ENCODE measurements at regions not wholly inside any gene's neighbourhood (a gene's known extent, or its start where the extent isn't known, plus 50 kb on each side); places are given as distances from the start of the nearest gene placed in this dataset.
A peak's percentile ranks its signal among the peaks of the same experiment; 100 is the strongest.

DNA sequence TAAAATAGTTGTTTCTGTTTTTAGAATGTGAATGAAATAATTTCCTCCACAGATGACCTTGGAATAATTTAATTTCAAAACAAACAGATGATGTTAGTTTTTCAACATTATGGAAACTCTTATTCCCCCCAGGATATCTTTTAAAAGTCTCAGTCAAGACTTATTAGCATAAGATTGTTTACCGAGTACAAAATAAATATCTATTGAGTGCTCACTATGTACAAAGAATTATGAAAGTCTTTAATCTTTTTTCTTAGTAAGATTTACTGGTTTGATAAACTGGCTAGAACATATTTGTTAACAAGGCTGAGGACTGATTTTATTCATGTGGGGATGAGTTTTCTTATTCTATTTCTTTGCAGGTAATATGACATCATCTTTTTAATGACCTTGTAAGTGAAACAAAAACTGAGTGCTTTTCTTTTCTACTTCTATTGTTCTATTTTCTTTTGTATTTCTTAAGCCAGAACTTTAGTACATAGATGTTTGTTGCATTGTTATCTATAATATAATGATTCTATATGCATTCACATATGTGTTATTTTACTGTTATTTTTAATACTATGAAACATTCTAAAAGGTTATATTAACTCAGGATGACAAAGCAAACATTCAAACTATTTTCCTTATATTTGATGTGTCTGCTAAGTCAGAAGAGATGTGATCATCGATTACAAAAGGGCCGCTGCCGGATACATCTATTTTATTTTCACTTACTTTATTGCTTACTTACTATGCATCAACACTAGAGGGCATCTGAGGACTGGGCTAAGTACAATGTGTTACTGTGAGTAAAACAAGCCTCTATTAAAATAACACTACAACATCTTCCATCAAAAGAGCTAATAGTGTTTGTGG, 111.0 kb upstream of the ARHGAP42 start:
- Mint-ChIP-seq H3K4me3 (no peak overlapping the region), H3K36me3 (ENCODE audit: insufficient read depth in 2 of 2) (no peaks in the 10 kb centered on the region)

DNA sequence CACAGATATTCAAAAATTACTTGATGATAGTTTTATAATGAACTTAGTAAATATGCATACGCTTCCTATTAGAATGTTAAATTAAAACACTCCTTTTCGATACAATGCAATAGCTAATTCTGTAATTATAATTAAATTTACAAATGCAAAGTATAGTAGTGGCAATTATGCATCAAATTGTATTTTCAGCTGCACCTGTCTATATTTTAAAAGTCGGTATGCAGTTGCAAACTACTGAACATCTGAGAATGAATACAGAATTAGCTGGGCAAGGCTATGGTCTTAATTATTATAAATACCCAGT, 110.4 kb upstream of the ARHGAP42 start:
- no peaks in the 10 kb centered on the region for H3K9me3 Mint-ChIP-seq
- ATAC-seq (replicated peaks in 1 of 2), result no peak
- H3K27me3 Mint-ChIP-seq (ENCODE audit: low read depth), result no peaks in the 10 kb centered on the region

More for the DNA sequence above, 111.0 kb upstream of the ARHGAP42 start:
- peak; percentile 2 to 3 for DNase-seq
- no peaks in the 10 kb centered on the region for H3K27me3 Mint-ChIP-seq (ENCODE audit: low read depth)
- no peaks in the 10 kb centered on the region for H3K4me1 Mint-ChIP-seq (ENCODE audit: low read depth)
- no peaks in the 10 kb centered on the region for H3K9me3 Mint-ChIP-seq
- ATAC-seq (replicated peaks in 1 of 2), result no peak
- H3K27ac Mint-ChIP-seq, result no peak overlapping the region

DNA sequence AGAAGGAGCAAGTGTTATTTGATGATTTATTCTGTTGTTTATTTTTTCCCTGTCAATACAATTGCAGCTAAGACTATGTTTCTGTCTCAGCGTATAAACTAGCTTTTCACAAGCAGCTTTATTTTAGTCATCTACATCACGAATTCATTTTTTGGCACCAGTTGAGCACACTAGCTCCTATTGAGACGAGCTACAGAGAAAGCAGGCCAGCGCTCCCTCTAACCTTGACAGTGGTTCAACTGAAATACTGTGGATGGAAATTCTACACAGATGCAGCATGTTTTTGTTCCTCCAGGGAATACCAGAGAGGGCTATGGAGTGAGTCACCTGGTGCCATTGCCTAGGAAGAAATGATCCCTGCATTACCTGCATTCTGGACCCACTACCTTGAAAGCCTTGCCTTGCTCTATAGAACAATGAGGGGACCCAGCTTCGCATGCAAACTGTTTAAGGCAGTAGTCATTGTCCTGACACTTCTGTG, 108.2 kb upstream of the ARHGAP42 start:
- Mint-ChIP-seq H3K27me3 (ENCODE audit: low read depth) (no peaks in the 10 kb centered on the region), H3K4me3 (no peak overlapping the region), H3K36me3 (ENCODE audit: insufficient read depth in 2 of 2) (no peaks in the 10 kb centered on the region), H3K27ac (no peak overlapping the region), H3K9me3 (no peaks in the 10 kb centered on the region), H3K4me1 (ENCODE audit: low read depth) (no peaks in the 10 kb centered on the region)
- no peak for ATAC-seq (replicated peaks in 1 of 2)
- no peak for DNase-seq

More for the DNA sequence above, 110.4 kb upstream of the ARHGAP42 start:
- no peak for DNase-seq
- no peak overlapping the region for H3K27ac Mint-ChIP-seq
- no peaks in the 10 kb centered on the region for H3K36me3 Mint-ChIP-seq (ENCODE audit: insufficient read depth in 2 of 2)
- no peaks in the 10 kb centered on the region for H3K4me1 Mint-ChIP-seq (ENCODE audit: low read depth)
- no peak overlapping the region for H3K4me3 Mint-ChIP-seq

DNA sequence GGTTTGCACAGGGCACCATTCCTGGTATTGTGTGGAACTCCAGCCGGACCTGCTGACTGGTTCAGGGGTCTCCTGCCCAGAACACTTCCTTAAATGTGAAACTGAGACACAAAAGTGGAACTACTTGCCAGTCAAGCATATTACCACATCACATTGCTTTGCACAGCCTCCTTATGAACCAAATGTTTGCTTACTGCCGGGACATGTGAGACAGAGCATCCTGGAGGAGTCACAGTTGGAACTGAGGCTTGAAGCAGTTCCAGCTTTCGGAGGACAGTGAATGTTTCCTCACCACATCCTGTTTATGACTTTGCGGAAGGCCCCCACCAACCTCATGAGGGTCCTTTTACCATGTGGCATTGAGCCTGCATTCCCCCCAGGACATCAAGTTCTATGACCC, 105.8 kb upstream of the ARHGAP42 start:
- DNase-seq, result no peak
- H3K4me3 Mint-ChIP-seq, result no peak overlapping the region

DNA sequence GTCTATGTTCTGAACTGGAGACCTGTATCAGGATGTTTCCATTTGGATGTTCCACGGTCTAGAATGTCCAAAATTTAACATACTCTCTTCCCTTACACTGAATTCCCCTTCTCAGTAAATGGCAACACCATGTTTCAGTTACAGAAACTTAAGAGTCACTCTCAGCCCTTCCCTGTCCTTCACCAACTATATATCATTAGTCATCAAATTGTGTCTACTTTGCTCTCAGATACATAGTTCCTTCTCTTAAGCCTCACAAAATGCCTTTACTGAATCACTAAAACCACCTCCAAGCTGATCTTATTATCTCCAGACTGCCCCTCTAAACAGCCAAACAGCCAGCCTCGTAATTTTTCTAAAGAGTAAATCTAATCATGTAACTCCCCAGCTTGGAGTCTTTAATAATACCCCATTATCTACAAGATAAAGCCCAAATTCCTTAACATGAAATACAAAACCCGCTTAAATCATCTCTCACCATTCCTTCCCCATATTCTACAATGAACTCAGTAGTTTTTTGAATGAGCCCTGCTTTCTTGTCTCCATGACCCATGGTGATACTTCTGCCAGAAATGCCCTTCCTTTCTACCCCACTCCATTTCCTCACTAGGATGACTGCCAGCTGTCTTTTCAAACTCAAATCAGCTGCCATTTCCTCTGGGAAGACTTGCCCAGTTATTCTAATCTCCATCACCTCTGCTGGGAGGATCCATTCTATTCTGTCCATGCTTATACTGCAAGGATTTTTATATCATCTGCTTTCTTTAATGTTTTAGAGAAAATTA, 102.7 kb upstream of the ARHGAP42 start:
- no peaks in the 10 kb centered on the region for H3K36me3 Mint-ChIP-seq (ENCODE audit: insufficient read depth in 2 of 2)
- no peaks in the 10 kb centered on the region for H3K4me1 Mint-ChIP-seq (ENCODE audit: low read depth)
- H3K9me3 Mint-ChIP-seq, result peaks cover 0 to 4% of the 10 kb centered on the region in 2 donors
- ATAC-seq (replicated peaks in 1 of 2), result no peak
- no peak overlapping the region for H3K4me3 Mint-ChIP-seq
- H3K27me3 Mint-ChIP-seq (ENCODE audit: low read depth), result no peaks in the 10 kb centered on the region
- no peak overlapping the region for H3K27ac Mint-ChIP-seq
- no peak for DNase-seq

More for the DNA sequence above, 105.8 kb upstream of the ARHGAP42 start:
- Mint-ChIP-seq H3K4me1 (ENCODE audit: low read depth) (no peaks in the 10 kb centered on the region), H3K27ac (no peak overlapping the region), H3K36me3 (ENCODE audit: insufficient read depth in 2 of 2) (no peaks in the 10 kb centered on the region), H3K9me3 (no peaks in the 10 kb centered on the region), H3K27me3 (ENCODE audit: low read depth) (no peaks in the 10 kb centered on the region)
- ATAC-seq (replicated peaks in 1 of 2), result no peak

- no peaks in the 10 kb centered on the region for H3K27me3 Mint-ChIP-seq (ENCODE audit: low read depth)
- H3K4me1 Mint-ChIP-seq (ENCODE audit: low read depth), result no peaks in the 10 kb centered on the region
- H3K4me3 Mint-ChIP-seq, result no peak overlapping the region
- DNase-seq, result no peak
- no peak for ATAC-seq (replicated peaks in 1 of 2)
- no peaks in the 10 kb centered on the region for H3K36me3 Mint-ChIP-seq (ENCODE audit: insufficient read depth in 2 of 2)
- no peak overlapping the region for H3K27ac Mint-ChIP-seq
- H3K9me3 Mint-ChIP-seq, result peaks cover 0 to 6% of the 10 kb centered on the region in 2 donors
Observed at GRCh38 chr11:100585728-100586127, 101.4 kb upstream of the ARHGAP42 start.

GRCh38 chr11:100586361-100587101, 100.6 kb upstream of the ARHGAP42 start:
- H3K4me1 Mint-ChIP-seq (ENCODE audit: low read depth), result no peaks in the 10 kb centered on the region
- no peaks in the 10 kb centered on the region for H3K36me3 Mint-ChIP-seq (ENCODE audit: insufficient read depth in 2 of 2)
- H3K27me3 Mint-ChIP-seq (ENCODE audit: low read depth), result no peaks in the 10 kb centered on the region
- no peak overlapping the region for H3K4me3 Mint-ChIP-seq
- peaks cover 3 to 6% of the 10 kb centered on the region in 2 donors for H3K9me3 Mint-ChIP-seq
- DNase-seq (no peak), ATAC-seq (replicated peaks in 1 of 2) (no peak)
- no peak overlapping the region for H3K27ac Mint-ChIP-seq

DNA sequence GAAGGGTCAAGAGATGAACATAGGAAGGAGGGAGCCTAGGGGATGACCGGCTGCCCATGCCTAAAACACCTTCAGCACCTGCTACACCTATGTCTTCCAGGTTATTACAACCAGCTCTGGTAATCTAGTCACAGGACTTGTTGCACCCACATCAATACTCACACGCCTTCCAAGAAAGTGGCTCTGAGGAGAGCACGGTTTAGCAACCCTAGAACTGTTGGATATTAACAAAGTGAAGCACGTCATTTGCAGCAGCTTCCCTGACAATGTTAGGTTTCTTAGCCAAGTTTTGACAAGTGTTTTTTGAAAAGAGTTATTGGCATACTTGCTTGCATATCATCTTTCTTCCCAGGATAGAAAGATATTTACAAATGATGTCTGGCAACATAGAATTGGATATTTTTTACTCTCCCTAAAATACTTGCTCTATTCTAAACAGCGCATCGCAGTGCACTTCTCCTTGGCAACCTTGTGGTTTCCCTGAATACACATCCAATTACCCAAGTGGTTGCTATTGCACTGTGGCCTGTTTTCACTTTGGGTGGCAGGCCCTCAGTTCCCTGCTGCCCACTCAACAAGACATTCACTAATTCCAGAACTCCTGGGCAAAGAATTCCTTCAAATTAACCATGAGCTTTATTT, 94.3 kb upstream of the ARHGAP42 start:
- Mint-ChIP-seq H3K4me1 (ENCODE audit: low read depth) (no peaks in the 10 kb centered on the region), H3K36me3 (ENCODE audit: insufficient read depth in 2 of 2) (no peaks in the 10 kb centered on the region), H3K27me3 (ENCODE audit: low read depth) (no peaks in the 10 kb centered on the region), H3K9me3 (peaks cover 6 to 9% of the 10 kb centered on the region in 2 donors), H3K27ac (no peak overlapping the region), H3K4me3 (no peak overlapping the region)
- no peak for ATAC-seq (replicated peaks in 1 of 2)
- DNase-seq, result no peak

- Mint-ChIP-seq H3K36me3 (ENCODE audit: insufficient read depth in 2 of 2) (no peaks in the 10 kb centered on the region), H3K27ac (no peak overlapping the region), H3K4me3 (no peak overlapping the region), H3K9me3 (peaks cover 4 to 9% of the 10 kb centered on the region in 2 donors), H3K27me3 (ENCODE audit: low read depth) (no peaks in the 10 kb centered on the region), H3K4me1 (ENCODE audit: low read depth) (no peaks in the 10 kb centered on the region)
- DNase-seq (no peak), ATAC-seq (replicated peaks in 1 of 2) (no peak)
Observed at GRCh38 chr11:100593291-100593690, 93.8 kb upstream of the ARHGAP42 start.

GRCh38 chr11:100594320-100594719, 92.8 kb upstream of the ARHGAP42 start:
- Mint-ChIP-seq H3K4me3 (no peak overlapping the region), H3K27ac (no peak overlapping the region), H3K36me3 (ENCODE audit: insufficient read depth in 2 of 2) (no peaks in the 10 kb centered on the region), H3K9me3 (peaks cover 2 to 9% of the 10 kb centered on the region in 2 donors), H3K4me1 (ENCODE audit: low read depth) (no peaks in the 10 kb centered on the region), H3K27me3 (ENCODE audit: low read depth) (no peaks in the 10 kb centered on the region)
- no peak for DNase-seq
- ATAC-seq (replicated peaks in 1 of 2), result no peak

DNA sequence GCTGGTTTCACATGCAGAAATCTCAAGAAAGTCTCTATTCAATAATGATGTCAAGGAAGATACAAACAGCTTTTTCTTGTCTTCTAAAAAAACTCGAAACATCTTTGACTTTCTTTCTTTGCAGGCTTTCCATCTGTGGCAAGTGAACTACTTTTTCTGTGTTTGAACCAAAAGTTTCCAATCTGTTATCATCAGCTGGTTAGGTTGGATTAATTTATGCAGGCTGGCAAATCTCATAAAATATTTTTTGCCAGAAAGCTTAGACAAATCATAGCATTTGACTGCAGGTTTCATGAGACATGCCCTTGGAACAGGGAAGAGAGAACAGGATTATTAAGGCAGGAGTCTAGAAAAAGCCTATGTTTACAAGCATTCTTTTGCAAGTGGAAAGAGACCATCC, 86.1 kb upstream of the ARHGAP42 start:
- Mint-ChIP-seq H3K4me1 (ENCODE audit: low read depth) (no peaks in the 10 kb centered on the region), H3K27me3 (ENCODE audit: low read depth) (no peaks in the 10 kb centered on the region)
- no peak for ATAC-seq (replicated peaks in 1 of 2)

DNA sequence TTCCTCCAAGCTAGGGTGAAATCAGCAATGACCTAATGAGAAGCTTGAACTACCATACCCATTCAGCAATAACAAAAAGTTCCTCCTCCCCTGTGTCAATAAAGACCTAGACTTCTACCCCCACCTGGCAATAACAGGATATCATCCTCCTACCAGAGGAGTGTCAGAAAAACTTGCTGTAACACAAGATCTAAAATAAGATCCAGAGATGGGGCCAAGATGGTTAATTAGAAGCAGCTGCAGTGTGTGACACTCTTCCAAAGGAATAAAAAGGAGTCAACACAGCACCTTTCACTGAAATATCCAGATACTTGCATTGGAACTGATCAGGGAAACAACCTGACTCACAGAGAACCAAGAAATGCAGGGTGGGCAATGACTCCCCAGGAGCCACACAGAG, 84.4 kb upstream of the ARHGAP42 start:
- H3K27me3 Mint-ChIP-seq (ENCODE audit: low read depth), result no peaks in the 10 kb centered on the region
- DNase-seq, result no peak
- H3K36me3 Mint-ChIP-seq (ENCODE audit: insufficient read depth in 2 of 2), result no peaks in the 10 kb centered on the region
- H3K27ac Mint-ChIP-seq, result no peak overlapping the region
- H3K4me1 Mint-ChIP-seq (ENCODE audit: low read depth), result no peaks in the 10 kb centered on the region
- no peak for ATAC-seq (replicated peaks in 1 of 2)
- H3K9me3 Mint-ChIP-seq, result peaks cover 3 to 5% of the 10 kb centered on the region in 2 donors
- H3K4me3 Mint-ChIP-seq, result no peak overlapping the region

More for the DNA sequence above, 86.1 kb upstream of the ARHGAP42 start:
- Mint-ChIP-seq H3K27ac (no peak overlapping the region), H3K9me3 (peaks cover 1 to 8% of the 10 kb centered on the region in 2 donors), H3K4me3 (no peak overlapping the region), H3K36me3 (ENCODE audit: insufficient read depth in 2 of 2) (no peaks in the 10 kb centered on the region)
- DNase-seq, result no peak
